Lower leg skin (tissue), 3 donors: ENCODE measurements at regions not wholly inside any gene's neighbourhood (a gene's known extent, or its start where the extent isn't known, plus 50 kb on each side); places are given as distances from the start of the nearest gene placed in this dataset.

Experiments used
- POLR2A ChIP-seq, 2 donors: fragments of 450-650 bp; IDR thresholded peaks; one replicate each; pipeline ENCODE4 v1.6.1; 2016 to 2017; ENCODE audit warnings: antibody characterized with exemption in 2 of 2, mild to moderate bottlenecking in 1 of 2, moderate library complexity in 1 of 2
- TF ChIP-seq, protein P1 (sequence below), 3 donors: fragments of 450-650 bp; IDR thresholded peaks; one replicate each; pipeline ENCODE4 v1.5.1; 2016; ENCODE audit warnings: antibody characterized with exemption in 3 of 3, mild to moderate bottlenecking in 3 of 3, moderate library complexity in 2 of 3

DNA sequence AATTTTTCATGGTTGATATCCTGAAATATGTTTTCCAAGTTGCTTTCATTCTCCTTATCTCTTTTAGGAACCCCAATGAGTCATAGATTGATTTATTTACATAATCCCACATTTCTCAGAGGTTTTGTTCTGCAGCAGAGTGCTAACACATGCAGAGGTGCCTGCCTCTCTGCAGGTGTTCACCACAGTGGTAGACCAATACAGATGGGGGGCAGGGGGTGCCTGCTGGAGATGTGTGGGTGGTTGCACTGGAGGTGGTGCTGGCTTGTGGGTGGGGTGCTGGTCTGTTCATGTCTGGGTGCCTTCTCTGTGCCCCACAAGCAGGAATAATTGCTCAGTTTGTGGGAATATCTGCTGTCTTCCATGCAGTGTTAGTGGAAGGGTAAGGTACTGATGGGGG lies 131.1 kb downstream of the JRKL start:
- TF ChIP-seq, protein P1, sequence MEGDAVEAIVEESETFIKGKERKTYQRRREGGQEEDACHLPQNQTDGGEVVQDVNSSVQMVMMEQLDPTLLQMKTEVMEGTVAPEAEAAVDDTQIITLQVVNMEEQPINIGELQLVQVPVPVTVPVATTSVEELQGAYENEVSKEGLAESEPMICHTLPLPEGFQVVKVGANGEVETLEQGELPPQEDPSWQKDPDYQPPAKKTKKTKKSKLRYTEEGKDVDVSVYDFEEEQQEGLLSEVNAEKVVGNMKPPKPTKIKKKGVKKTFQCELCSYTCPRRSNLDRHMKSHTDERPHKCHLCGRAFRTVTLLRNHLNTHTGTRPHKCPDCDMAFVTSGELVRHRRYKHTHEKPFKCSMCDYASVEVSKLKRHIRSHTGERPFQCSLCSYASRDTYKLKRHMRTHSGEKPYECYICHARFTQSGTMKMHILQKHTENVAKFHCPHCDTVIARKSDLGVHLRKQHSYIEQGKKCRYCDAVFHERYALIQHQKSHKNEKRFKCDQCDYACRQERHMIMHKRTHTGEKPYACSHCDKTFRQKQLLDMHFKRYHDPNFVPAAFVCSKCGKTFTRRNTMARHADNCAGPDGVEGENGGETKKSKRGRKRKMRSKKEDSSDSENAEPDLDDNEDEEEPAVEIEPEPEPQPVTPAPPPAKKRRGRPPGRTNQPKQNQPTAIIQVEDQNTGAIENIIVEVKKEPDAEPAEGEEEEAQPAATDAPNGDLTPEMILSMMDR (IDR thresholded peaks at IDR 0.05) = no peak
- no peak for TF ChIP-seq POLR2A (IDR thresholded peaks at IDR 0.05)
